ENCODE measurements at regions not wholly inside any gene's neighbourhood (a gene's known extent, or its start where the extent isn't known, plus 50 kb on each side); places are given as distances from the start of the nearest gene placed in this dataset.

- H3K27ac ChIP-seq = no peak overlapping the region
- H3K4me1 ChIP-seq = no peaks in the 10 kb centered on the region
- intact Hi-C loops (cut with DNase I) = no loop called here
- TF ChIP-seq CTCF (IDR thresholded peaks at IDR 0.05) = no peak
- H3K4me3 ChIP-seq = no peak overlapping the region
- no peaks in the 10 kb centered on the region for H3K36me3 ChIP-seq
- H3K9me3 ChIP-seq = peaks cover 0 to 17% of the 10 kb centered on the region in 2 donors
- no peak for DNase-seq (ENCODE audit: low spot score in 2 of 2)
- H3K27me3 ChIP-seq = no peaks in the 10 kb centered on the region
These were observed 147.0 kb upstream of the EOMES start for GRCh38 chr3:27869152-27869551.

GRCh38 chr3:27877061-27878013 is 155.2 kb upstream of the EOMES start:
- H3K4me1 ChIP-seq = no peaks in the 10 kb centered on the region
- H3K4me3 ChIP-seq = no peak overlapping the region
- H3K27me3 ChIP-seq = no peaks in the 10 kb centered on the region
- no peak for DNase-seq (ENCODE audit: low spot score in 2 of 2)
- H3K27ac ChIP-seq = no peak overlapping the region
- no peaks in the 10 kb centered on the region for H3K9me3 ChIP-seq
- H3K36me3 ChIP-seq = no peaks in the 10 kb centered on the region
- no peak for TF ChIP-seq CTCF (IDR thresholded peaks at IDR 0.05)
- intact Hi-C loops (cut with DNase I) = no loop called here

GRCh38 chr3:27878014-27878383 is 155.9 kb upstream of the EOMES start:
- H3K4me1 ChIP-seq = no peaks in the 10 kb centered on the region
- DNase-seq (ENCODE audit: low spot score in 2 of 2) = no peak
- H3K27ac ChIP-seq = no peak overlapping the region
- intact Hi-C loops (cut with DNase I) = no loop called here
- no peak for TF ChIP-seq CTCF (IDR thresholded peaks at IDR 0.05)
- no peaks in the 10 kb centered on the region for H3K36me3 ChIP-seq
- no peaks in the 10 kb centered on the region for H3K9me3 ChIP-seq
- no peak overlapping the region for H3K4me3 ChIP-seq
- no peaks in the 10 kb centered on the region for H3K27me3 ChIP-seq

- DNase-seq (ENCODE audit: low spot score in 2 of 2) = no peak
- Histone ChIP-seq H3K27ac (no peak overlapping the region), H3K9me3 (no peaks in the 10 kb centered on the region), H3K4me3 (no peak overlapping the region), H3K36me3 (no peaks in the 10 kb centered on the region), H3K27me3 (no peaks in the 10 kb centered on the region), H3K4me1 (no peaks in the 10 kb centered on the region)
- intact Hi-C loops (cut with DNase I) = no loop called here
- TF ChIP-seq CTCF (IDR thresholded peaks at IDR 0.05) = no peak
These were observed 159.1 kb upstream of the EOMES start for GRCh38 chr3:27880969-27881892.

- H3K9me3 ChIP-seq = no peaks in the 10 kb centered on the region
- intact Hi-C loops (cut with DNase I) = no loop called here
- no peaks in the 10 kb centered on the region for H3K4me1 ChIP-seq
- no peaks in the 10 kb centered on the region for H3K27me3 ChIP-seq
- DNase-seq (ENCODE audit: low spot score in 2 of 2) = no peak
- no peak overlapping the region for H3K27ac ChIP-seq
- H3K4me3 ChIP-seq = no peak overlapping the region
- H3K36me3 ChIP-seq = no peaks in the 10 kb centered on the region
- no peak for TF ChIP-seq CTCF (IDR thresholded peaks at IDR 0.05)
These were observed 161.1 kb upstream of the EOMES start for GRCh38 chr3:27883266-27883665.
